ENCODE measurements at regions not wholly inside any gene's neighbourhood (a gene's known extent, or its start where the extent isn't known, plus 50 kb on each side); places are given as distances from the start of the nearest gene placed in this dataset.

- TF ChIP-seq EZH2 (IDR thresholded peaks at IDR 0.05; ENCODE audit: borderline replicate concordance, low read depth, low read length, poor library complexity, severe bottlenecking) (no peak), CTCF (conservative IDR thresholded peaks at IDR 0.05; ENCODE audit: low read depth, low read length) (no peak)
Observed at GRCh38 chr2:172373076-172373475, 54.3 kb upstream of the ITGA6 start.
